OCI-LY3 (cell line): ENCODE measurements at regions not wholly inside any gene's neighbourhood (a gene's known extent, or its start where the extent isn't known, plus 50 kb on each side); places are given as distances from the start of the nearest gene placed in this dataset.

Experiments used
- H2AFZ ChIP-seq: fragments of 200-600, 300-600 bp; shearing (Covaris generic); 2 replicates; pipeline ENCODE4 v1.6.0; 2014; ENCODE audit warnings: antibody characterized with exemption, low read depth, low read length
- H3K27ac ChIP-seq: fragments of 200-600, 300-600 bp; sonication (generic); 2 replicates; pipeline ENCODE4 v1.5.1; 2014; ENCODE audit warnings: mild to moderate bottlenecking, low read length, moderate library complexity, mixed read lengths
- H3K27me3 ChIP-seq: fragments of 200-600, 300-600 bp; sonication (generic); 2 replicates; pipeline ENCODE4 v1.6.1; 2014; ENCODE audit warnings: low read depth, low read length, mixed read lengths
- H3K36me3 ChIP-seq: fragments of 200-600, 300-600 bp; sonication (generic); replicated peaks from 2 replicates; pipeline ENCODE3; 2014; ENCODE audit warnings: low read depth, low read length, mixed read lengths
- H3K4me1 ChIP-seq: fragments of 300-600, 200-600 bp; sonication (generic); 2 replicates; pipeline ENCODE4 v1.6.1; 2014; ENCODE audit warnings: low read length, mixed read lengths
- H3K4me2 ChIP-seq: fragments of 200-600, 300-600 bp; sonication (generic); 2 replicates; pipeline ENCODE4 v1.6.1; 2014; ENCODE audit warnings: low read length, mixed read lengths
- H3K4me3 ChIP-seq: fragments of 300-600, 200-600 bp; sonication (generic); 2 replicates; pipeline ENCODE4 v1.5.1; 2014; ENCODE audit warnings: antibody characterized with exemption, mild to moderate bottlenecking, low read length, moderate library complexity
- H3K79me2 ChIP-seq: fragments of 300-600, 200-600 bp; shearing (Covaris generic); 2 replicates; pipeline ENCODE4 v1.6.1; 2014; ENCODE audit warnings: mild to moderate bottlenecking, low read length, mixed read lengths
- H3K9ac ChIP-seq: fragments of 300-600, 200-600 bp; shearing (Covaris generic); 2 replicates; pipeline ENCODE4 v1.6.0; 2014; ENCODE audit warnings: mild to moderate bottlenecking, low read length, moderate library complexity
- H3K9me3 ChIP-seq: fragments of 200-600, 300-600 bp; shearing (Covaris generic); 2 replicates; pipeline ENCODE4 v1.6.1; 2014; ENCODE audit warnings: low read length, mixed read lengths; ENCODE audit not compliant: insufficient read depth
- H4K20me1 ChIP-seq: fragments of 200-600, 300-600 bp; sonication (generic); 2 replicates; pipeline ENCODE4 v1.6.1; 2016; ENCODE audit warnings: low read length, mixed read lengths; ENCODE audit not compliant: insufficient read depth
- CTCF ChIP-seq: fragments of 200-600, 300-600 bp; sonication (generic); IDR thresholded peaks from 2 replicates; pipeline ENCODE4 v1.5.1; 2014; ENCODE audit warnings: antibody characterized with exemption, low read length, low read depth
- EZH2phosphoT487 ChIP-seq: fragments of 200-600 bp; shearing (Covaris generic); IDR thresholded peaks from 2 replicates; pipeline ENCODE4 v1.6.1; 2018; ENCODE audit warnings: antibody characterized with exemption, mixed run types, low read depth

- Histone ChIP-seq H3K79me2 (no peaks in the 10 kb centered on the region), H2AFZ (no peak overlapping the region), H3K36me3 (no peaks in the 10 kb centered on the region), H3K4me3 (no peak overlapping the region), H3K4me1 (no peaks in the 10 kb centered on the region), H3K27ac (no peak overlapping the region), H3K27me3 (no peaks in the 10 kb centered on the region), H3K9ac (no peak overlapping the region), H3K9me3 (peaks cover 13% of the 10 kb centered on the region), H4K20me1 (no peaks in the 10 kb centered on the region), H3K4me2 (no peak overlapping the region)
- no peak for TF ChIP-seq EZH2phosphoT487
These were observed 370.8 kb upstream of the MGAT4C start for GRCh38 chr12:86627001-86627400.

DNA sequence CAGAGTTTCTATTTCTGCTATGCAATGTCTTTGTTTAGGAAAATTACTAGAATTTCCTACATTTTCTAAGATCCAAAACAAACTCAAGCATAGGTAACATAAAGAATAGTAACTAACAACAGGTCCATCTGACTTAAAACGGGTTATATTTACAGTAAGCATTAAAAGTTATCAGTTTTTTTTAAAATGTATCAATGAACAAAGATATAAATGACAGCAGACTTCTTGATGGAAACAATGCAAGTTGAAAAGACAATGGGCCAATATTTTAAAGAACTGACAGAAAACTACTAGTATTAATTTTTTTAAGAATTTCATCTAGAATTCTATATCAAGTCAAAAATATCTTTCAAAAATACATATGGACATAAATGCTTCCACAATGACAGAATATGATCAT is 367.1 kb upstream of the MGAT4C start:
- Histone ChIP-seq H3K27me3 (no peaks in the 10 kb centered on the region), H3K36me3 (no peaks in the 10 kb centered on the region), H3K4me2 (no peak overlapping the region), H4K20me1 (no peaks in the 10 kb centered on the region), H3K9me3 (peaks cover 13% of the 10 kb centered on the region), H3K4me3 (no peak overlapping the region), H3K27ac (no peak overlapping the region), H3K79me2 (no peaks in the 10 kb centered on the region), H2AFZ (no peak overlapping the region), H3K9ac (no peak overlapping the region), H3K4me1 (no peaks in the 10 kb centered on the region)
- TF ChIP-seq CTCF: no peak
- no peak for TF ChIP-seq EZH2phosphoT487

- Histone ChIP-seq H3K27me3 (no peaks in the 10 kb centered on the region), H3K9ac (no peak overlapping the region)
- TF ChIP-seq EZH2phosphoT487 (no peak), CTCF (no peak)
These were observed 365.8 kb upstream of the MGAT4C start for GRCh38 chr12:86621957-86622356.

DNA sequence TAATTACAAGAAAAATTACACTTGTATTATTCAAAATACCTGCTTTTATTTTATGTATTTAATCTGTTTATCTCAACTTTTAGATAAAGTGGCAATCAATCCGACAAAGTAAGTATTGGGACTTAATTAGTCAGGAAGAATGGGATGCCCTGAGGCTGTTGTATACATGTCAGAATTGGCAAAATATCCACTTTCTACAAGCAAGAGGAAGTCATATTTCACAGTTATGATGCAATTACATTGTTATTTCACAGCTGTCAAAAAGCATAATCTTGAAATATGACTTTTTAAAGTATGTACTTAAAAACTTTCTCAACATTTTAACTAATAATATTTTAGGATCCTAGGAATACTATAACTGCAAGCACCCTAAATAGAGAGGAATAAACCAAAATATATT is 357.1 kb upstream of the MGAT4C start:
- H3K79me2 ChIP-seq: no peaks in the 10 kb centered on the region
- no peak overlapping the region for H3K9ac ChIP-seq
- H3K4me1 ChIP-seq: no peaks in the 10 kb centered on the region
- H2AFZ ChIP-seq: no peak overlapping the region
- H3K36me3 ChIP-seq: no peaks in the 10 kb centered on the region
- H4K20me1 ChIP-seq: no peaks in the 10 kb centered on the region
- TF ChIP-seq CTCF (no peak), EZH2phosphoT487 (no peak)
- H3K9me3 ChIP-seq: no peaks in the 10 kb centered on the region
- H3K4me2 ChIP-seq: no peak overlapping the region
- H3K27me3 ChIP-seq: no peaks in the 10 kb centered on the region
- no peak overlapping the region for H3K27ac ChIP-seq
- no peak overlapping the region for H3K4me3 ChIP-seq

More at GRCh38 chr12:86621957-86622356, 365.8 kb upstream of the MGAT4C start:
- H3K27ac ChIP-seq: no peak overlapping the region
- no peaks in the 10 kb centered on the region for H3K79me2 ChIP-seq
- no peak overlapping the region for H2AFZ ChIP-seq
- no peaks in the 10 kb centered on the region for H3K36me3 ChIP-seq
- H3K4me2 ChIP-seq: no peak overlapping the region
- no peak overlapping the region for H3K4me3 ChIP-seq
- H3K4me1 ChIP-seq: no peaks in the 10 kb centered on the region
- no peaks in the 10 kb centered on the region for H4K20me1 ChIP-seq
- H3K9me3 ChIP-seq: peaks cover 13% of the 10 kb centered on the region

GRCh38 chr12:86608638-86609037 is 352.4 kb upstream of the MGAT4C start:
- no peak overlapping the region for H3K4me2 ChIP-seq
- H3K79me2 ChIP-seq: no peaks in the 10 kb centered on the region
- TF ChIP-seq CTCF (no peak), EZH2phosphoT487 (no peak)
- no peaks in the 10 kb centered on the region for H3K27me3 ChIP-seq
- no peak overlapping the region for H3K4me3 ChIP-seq
- no peaks in the 10 kb centered on the region for H3K4me1 ChIP-seq
- no peak overlapping the region for H2AFZ ChIP-seq
- H4K20me1 ChIP-seq: no peaks in the 10 kb centered on the region
- H3K36me3 ChIP-seq: no peaks in the 10 kb centered on the region
- H3K27ac ChIP-seq: no peak overlapping the region
- H3K9me3 ChIP-seq: no peaks in the 10 kb centered on the region
- H3K9ac ChIP-seq: no peak overlapping the region
